ENCODE measurements at regions not wholly inside any gene's neighbourhood (a gene's known extent, or its start where the extent isn't known, plus 50 kb on each side); places are given as distances from the start of the nearest gene placed in this dataset.

DNA sequence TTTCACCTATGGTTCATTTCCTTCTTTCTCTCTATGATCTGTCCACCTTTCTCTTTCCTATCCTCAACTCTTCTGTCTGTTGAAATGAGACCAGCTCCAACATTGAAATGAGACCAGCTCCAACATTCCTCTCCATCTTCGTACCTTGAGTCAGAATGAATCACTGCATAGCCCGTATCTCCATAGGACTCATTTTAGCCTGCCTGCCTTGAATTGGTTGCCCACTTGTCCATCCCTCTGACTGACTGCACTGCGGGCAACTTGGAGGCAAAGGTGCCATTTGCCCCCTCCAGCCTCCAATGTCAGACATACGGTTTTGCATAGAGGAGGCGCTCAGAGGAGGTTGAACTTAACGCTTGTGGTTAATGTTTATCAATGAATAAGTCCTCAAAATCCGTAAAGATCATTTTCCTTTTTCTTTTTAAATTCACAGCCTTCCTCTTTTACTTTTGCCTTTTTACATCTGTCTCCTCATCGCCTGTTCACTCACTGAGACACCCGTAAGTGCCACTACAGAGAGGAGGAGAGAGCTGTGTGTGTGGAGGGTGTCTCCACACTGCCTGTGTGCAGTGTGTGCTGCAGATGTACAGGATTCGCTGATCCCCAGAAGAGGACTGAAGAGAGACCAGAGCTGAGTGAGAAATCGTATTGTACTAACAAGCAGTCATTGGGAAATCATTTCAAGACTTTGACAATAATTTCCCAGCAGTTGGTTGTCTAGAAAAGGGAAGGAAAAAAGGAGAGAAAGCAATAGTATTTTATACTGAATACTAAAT lies 579.6 kb upstream of the MAP3K7 start:
- no peak overlapping the region for H3K4me3 Mint-ChIP-seq
- intact Hi-C loops (cut with micrococcal nuclease) = no loop called here
- no peaks in the 10 kb centered on the region for H3K36me3 Mint-ChIP-seq (ENCODE audit: low read depth)
- CTCF ChIA-PET = no interaction called here
- H3K4me1 Mint-ChIP-seq (ENCODE audit: low read depth) = no peaks in the 10 kb centered on the region
- DNase-seq = no peak
- no peaks in the 10 kb centered on the region for H3K27me3 Mint-ChIP-seq (ENCODE audit: low read depth)
- H3K27ac Mint-ChIP-seq = no peak overlapping the region
- H3K9me3 Mint-ChIP-seq = no peaks in the 10 kb centered on the region

GRCh38 chr6:91164105-91164504 lies 577.2 kb upstream of the MAP3K7 start:
- Mint-ChIP-seq H3K4me3 (no peak overlapping the region), H3K4me1 (ENCODE audit: low read depth) (no peaks in the 10 kb centered on the region), H3K36me3 (ENCODE audit: low read depth) (no peaks in the 10 kb centered on the region), H3K9me3 (no peaks in the 10 kb centered on the region), H3K27ac (no peak overlapping the region), H3K27me3 (ENCODE audit: low read depth) (no peaks in the 10 kb centered on the region)
- CTCF ChIA-PET = no interaction called here
- DNase-seq = no peak
- intact Hi-C loops (cut with micrococcal nuclease) = no loop called here

DNA sequence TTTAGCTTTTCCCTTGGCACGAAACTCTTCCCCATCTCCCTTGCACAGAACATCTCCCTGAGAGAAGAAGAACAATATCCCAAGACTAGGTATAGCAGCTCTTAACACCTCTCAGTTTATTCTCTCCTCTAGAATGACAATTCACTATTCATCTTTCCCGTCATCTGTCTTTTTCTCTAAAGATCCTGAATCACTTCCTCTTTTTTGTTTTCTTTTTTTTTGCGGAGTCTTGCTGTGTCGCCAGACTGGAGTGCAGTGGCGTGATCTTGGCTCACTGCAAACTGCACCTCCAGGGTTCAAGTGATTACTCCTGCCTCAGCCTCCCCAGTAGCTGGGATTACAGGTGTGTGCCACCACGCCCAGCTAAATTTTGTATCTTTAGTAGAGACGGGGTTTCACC lies 574.4 kb upstream of the MAP3K7 start:
- Mint-ChIP-seq H3K4me3 (no peak overlapping the region), H3K27ac (no peak overlapping the region), H3K36me3 (ENCODE audit: low read depth) (no peaks in the 10 kb centered on the region), H3K9me3 (no peaks in the 10 kb centered on the region), H3K4me1 (ENCODE audit: low read depth) (no peaks in the 10 kb centered on the region), H3K27me3 (ENCODE audit: low read depth) (no peaks in the 10 kb centered on the region)
- DNase-seq = no peak
- CTCF ChIA-PET = interaction anchor here (0.7 kb wide), 1 partner anchor 85 kb away, joined by 5 read pairs; no protein-coding TSS in a partner anchor
- intact Hi-C loops (cut with micrococcal nuclease) = no loop called here

- H3K9me3 Mint-ChIP-seq = no peaks in the 10 kb centered on the region
Observed at GRCh38 chr6:91155129-91155785, 568.4 kb upstream of the MAP3K7 start.

GRCh38 chr6:91152824-91153223 lies 566.0 kb upstream of the MAP3K7 start:
- no peak for DNase-seq
- Mint-ChIP-seq H3K4me3 (no peak overlapping the region), H3K4me1 (ENCODE audit: low read depth) (no peaks in the 10 kb centered on the region), H3K27ac (no peak overlapping the region), H3K27me3 (ENCODE audit: low read depth) (peaks cover 5% of the 10 kb centered on the region), H3K36me3 (ENCODE audit: low read depth) (no peaks in the 10 kb centered on the region), H3K9me3 (no peaks in the 10 kb centered on the region)
- CTCF ChIA-PET = interaction anchor here (0.6 kb wide), 1 partner anchor 202 kb away, joined by 3 read pairs; no protein-coding TSS in a partner anchor
- intact Hi-C loops (cut with micrococcal nuclease) = no loop called here

More at GRCh38 chr6:91155129-91155785, 568.4 kb upstream of the MAP3K7 start:
- Mint-ChIP-seq H3K27me3 (ENCODE audit: low read depth) (peaks cover 5% of the 10 kb centered on the region), H3K4me3 (no peak overlapping the region), H3K27ac (no peak overlapping the region), H3K36me3 (ENCODE audit: low read depth) (no peaks in the 10 kb centered on the region), H3K4me1 (ENCODE audit: low read depth) (no peaks in the 10 kb centered on the region)
- no peak for DNase-seq
- intact Hi-C loops (cut with micrococcal nuclease) = no loop called here
- CTCF ChIA-PET = no interaction called here

GRCh38 chr6:91149956-91150705 lies 563.3 kb upstream of the MAP3K7 start:
- H3K9me3 Mint-ChIP-seq = no peaks in the 10 kb centered on the region

GRCh38 chr6:91149246-91149955 lies 562.5 kb upstream of the MAP3K7 start:
- no peak for DNase-seq
- intact Hi-C loops (cut with micrococcal nuclease) = no loop called here
- H3K27me3 Mint-ChIP-seq (ENCODE audit: low read depth) = peaks cover 5% of the 10 kb centered on the region
- H3K9me3 Mint-ChIP-seq = no peaks in the 10 kb centered on the region
- CTCF ChIA-PET = no interaction called here
- H3K36me3 Mint-ChIP-seq (ENCODE audit: low read depth) = no peaks in the 10 kb centered on the region
- H3K4me1 Mint-ChIP-seq (ENCODE audit: low read depth) = no peaks in the 10 kb centered on the region
- no peak overlapping the region for H3K4me3 Mint-ChIP-seq
- H3K27ac Mint-ChIP-seq = no peak overlapping the region

More at GRCh38 chr6:91149956-91150705, 563.3 kb upstream of the MAP3K7 start:
- Mint-ChIP-seq H3K4me1 (ENCODE audit: low read depth) (no peaks in the 10 kb centered on the region), H3K27ac (no peak overlapping the region), H3K36me3 (ENCODE audit: low read depth) (no peaks in the 10 kb centered on the region), H3K4me3 (no peak overlapping the region), H3K27me3 (ENCODE audit: low read depth) (peaks cover 5% of the 10 kb centered on the region)
- intact Hi-C loops (cut with micrococcal nuclease) = no loop called here
- CTCF ChIA-PET = interaction anchor here (0.6 kb wide), 1 partner anchor 331 kb away, joined by 4 read pairs; no protein-coding TSS in a partner anchor
- no peak for DNase-seq

- H3K36me3 Mint-ChIP-seq (ENCODE audit: low read depth) = no peaks in the 10 kb centered on the region
- intact Hi-C loops (cut with micrococcal nuclease) = no loop called here
- no peak overlapping the region for H3K27ac Mint-ChIP-seq
- no peaks in the 10 kb centered on the region for H3K4me1 Mint-ChIP-seq (ENCODE audit: low read depth)
- CTCF ChIA-PET = no interaction called here
- H3K4me3 Mint-ChIP-seq = no peak overlapping the region
- H3K9me3 Mint-ChIP-seq = no peaks in the 10 kb centered on the region
- no peaks in the 10 kb centered on the region for H3K27me3 Mint-ChIP-seq (ENCODE audit: low read depth)
- no peak for DNase-seq
Observed at GRCh38 chr6:91144126-91144525, 557.3 kb upstream of the MAP3K7 start.

- Mint-ChIP-seq H3K4me1 (ENCODE audit: low read depth) (no peaks in the 10 kb centered on the region), H3K4me3 (no peak overlapping the region), H3K36me3 (ENCODE audit: low read depth) (no peaks in the 10 kb centered on the region), H3K27me3 (ENCODE audit: low read depth) (no peaks in the 10 kb centered on the region), H3K9me3 (no peaks in the 10 kb centered on the region), H3K27ac (no peak overlapping the region)
- no peak for DNase-seq
- CTCF ChIA-PET = interaction anchor here (0.6 kb wide), 1 partner anchor 14 kb away, joined by 3 read pairs; no protein-coding TSS in a partner anchor
- intact Hi-C loops (cut with micrococcal nuclease) = no loop called here
Observed at GRCh38 chr6:91142154-91142553, 555.3 kb upstream of the MAP3K7 start.

DNA sequence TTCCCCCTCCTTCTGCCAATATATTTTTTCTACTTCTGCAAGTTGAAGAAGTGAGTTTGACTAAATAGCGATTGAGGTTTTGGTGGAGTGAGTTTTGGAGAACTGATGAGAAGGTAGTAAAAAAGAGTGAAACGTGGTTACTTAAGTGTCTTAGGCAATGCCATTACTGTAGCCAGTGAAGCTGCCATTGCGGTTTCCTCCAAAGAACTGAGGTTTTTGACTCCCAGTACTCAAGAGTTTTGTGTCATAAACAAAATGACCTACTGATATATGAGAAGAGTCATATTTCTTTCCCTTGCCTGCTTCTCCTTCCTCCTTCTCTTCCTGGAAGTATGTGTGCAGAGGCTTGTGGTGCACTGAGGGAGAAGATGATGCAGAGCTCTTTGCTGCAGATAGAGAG lies 554.5 kb upstream of the MAP3K7 start:
- Mint-ChIP-seq H3K27me3 (ENCODE audit: low read depth) (no peaks in the 10 kb centered on the region), H3K27ac (no peak overlapping the region), H3K4me3 (no peak overlapping the region), H3K4me1 (ENCODE audit: low read depth) (no peaks in the 10 kb centered on the region), H3K36me3 (ENCODE audit: low read depth) (no peaks in the 10 kb centered on the region), H3K9me3 (no peaks in the 10 kb centered on the region)
- intact Hi-C loops (cut with micrococcal nuclease) = no loop called here
- CTCF ChIA-PET = no interaction called here
- DNase-seq = no peak

- DNase-seq = no peak
- Mint-ChIP-seq H3K9me3 (no peaks in the 10 kb centered on the region), H3K27ac (no peak overlapping the region), H3K36me3 (ENCODE audit: low read depth) (no peaks in the 10 kb centered on the region), H3K4me3 (no peak overlapping the region), H3K4me1 (ENCODE audit: low read depth) (no peaks in the 10 kb centered on the region), H3K27me3 (ENCODE audit: low read depth) (no peaks in the 10 kb centered on the region)
- CTCF ChIA-PET = no interaction called here
- intact Hi-C loops (cut with micrococcal nuclease) = no loop called here
Observed at GRCh38 chr6:91140449-91140848, 553.6 kb upstream of the MAP3K7 start.

DNA sequence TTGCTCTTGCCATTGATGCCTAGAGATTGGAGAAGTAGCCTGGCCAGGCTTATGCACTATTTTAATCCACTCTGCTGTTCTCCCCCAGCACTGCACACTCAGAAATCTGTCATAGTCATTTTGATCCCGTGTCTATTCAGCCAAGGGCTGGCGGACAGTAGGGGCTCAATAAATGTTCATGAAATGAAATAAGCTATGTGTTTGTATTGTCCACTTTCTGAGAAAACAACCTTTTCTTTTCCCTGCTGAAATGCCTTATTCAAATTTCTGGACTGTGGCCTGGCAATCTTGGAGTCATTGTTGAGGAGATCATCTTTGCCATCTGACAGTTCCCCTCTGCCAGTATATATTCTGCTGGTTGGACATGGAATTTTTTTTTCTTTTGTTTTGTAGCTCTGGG lies 550.4 kb upstream of the MAP3K7 start:
- intact Hi-C loops (cut with micrococcal nuclease) = no loop called here
- no peaks in the 10 kb centered on the region for H3K27me3 Mint-ChIP-seq (ENCODE audit: low read depth)
- CTCF ChIA-PET = no interaction called here

More for the DNA sequence above, 550.4 kb upstream of the MAP3K7 start:
- Mint-ChIP-seq H3K36me3 (ENCODE audit: low read depth) (no peaks in the 10 kb centered on the region), H3K4me3 (no peak overlapping the region), H3K4me1 (ENCODE audit: low read depth) (no peaks in the 10 kb centered on the region), H3K9me3 (no peaks in the 10 kb centered on the region), H3K27ac (no peak overlapping the region)
- DNase-seq = no peak
